ENCODE measurements at regions not wholly inside any gene's neighbourhood (a gene's known extent, or its start where the extent isn't known, plus 50 kb on each side); places are given as distances from the start of the nearest gene placed in this dataset.
A peak's percentile ranks its signal among the peaks of the same experiment; 100 is the strongest.

GRCh38 chr1:11594222-11594621 is 60.0 kb downstream of the FBXO2 start:
- H3K4me1 ChIP-seq (replicated peaks; ENCODE audit: insufficient read depth), result no peaks in the 10 kb centered on the region
- H3F3A ChIP-seq (ENCODE audit: insufficient read depth, low read depth), result no peaks in the 10 kb centered on the region
- no peak overlapping the region for H3K4me2 ChIP-seq
- no peak for TF ChIP-seq EZH2 (IDR thresholded peaks at IDR 0.05; ENCODE audit: low read depth)
- TF ChIP-seq CTCF (conservative IDR thresholded peaks at IDR 0.05), result peak; percentile 25; the same call in 1 of the 2 replicates
- intact Hi-C loops (cut with micrococcal nuclease; ENCODE audit: unreplicated experiment), result no loop called here
- POLR2A ChIA-PET (ENCODE audit: unreplicated experiment), result interaction anchor here (0.5 kb wide), 1 partner anchor 130 kb away, joined by 3 read pairs; no protein-coding TSS in a partner anchor
- no TSS peak for BruUV-seq (replicated peaks)
- H2AFZ ChIP-seq, result no peak overlapping the region
- H3K27me3 ChIP-seq (ENCODE audit: insufficient read depth, low read depth), result peaks cover 61% of the 10 kb centered on the region
- CTCF ChIA-PET, result no interaction called here
- H3K4me3 ChIP-seq, result no peak overlapping the region
- H4K20me1 ChIP-seq (ENCODE audit: insufficient read depth), result no peaks in the 10 kb centered on the region
- no peaks in the 10 kb centered on the region for H3K9me3 ChIP-seq (ENCODE audit: insufficient read depth, low read depth)
- no peak overlapping the region for H3K27ac ChIP-seq
- no peaks in the 10 kb centered on the region for H3K79me2 ChIP-seq (ENCODE audit: low read depth)
- H3K36me3 ChIP-seq (ENCODE audit: low read depth), result no peaks in the 10 kb centered on the region
- no peaks in the 10 kb centered on the region for H3K9me2 ChIP-seq (ENCODE audit: insufficient read depth)
- DNase-seq, result no peak

GRCh38 chr1:11592752-11593151 is 61.5 kb downstream of the FBXO2 start:
- TF ChIP-seq CTCF (conservative IDR thresholded peaks at IDR 0.05), result no peak
- ChIA-PET POLR2A (ENCODE audit: unreplicated experiment) (no interaction called here), CTCF (no interaction called here)
- no peak for DNase-seq
- intact Hi-C loops (cut with micrococcal nuclease; ENCODE audit: unreplicated experiment), result no loop called here
- H3K9me3 ChIP-seq (ENCODE audit: insufficient read depth, low read depth), result no peaks in the 10 kb centered on the region
- H2AFZ ChIP-seq, result no peak overlapping the region
- H3K4me2 ChIP-seq, result no peak overlapping the region
- no peaks in the 10 kb centered on the region for H3K4me1 ChIP-seq (replicated peaks; ENCODE audit: insufficient read depth)
- no peak overlapping the region for H3K27ac ChIP-seq
- no peaks in the 10 kb centered on the region for H3K9me2 ChIP-seq (ENCODE audit: insufficient read depth)
- no peaks in the 10 kb centered on the region for H4K20me1 ChIP-seq (ENCODE audit: insufficient read depth)
- no peaks in the 10 kb centered on the region for H3K79me2 ChIP-seq (ENCODE audit: low read depth)
- peaks cover 66% of the 10 kb centered on the region for H3K27me3 ChIP-seq (ENCODE audit: insufficient read depth, low read depth)
- H3K4me3 ChIP-seq, result no peak overlapping the region
- no peaks in the 10 kb centered on the region for H3K36me3 ChIP-seq (ENCODE audit: low read depth)
- no peaks in the 10 kb centered on the region for H3F3A ChIP-seq (ENCODE audit: insufficient read depth, low read depth)
- no TSS peak for BruUV-seq (replicated peaks)

GRCh38 chr1:11590395-11590794 is 63.8 kb downstream of the FBXO2 start:
- intact Hi-C loops (cut with micrococcal nuclease; ENCODE audit: unreplicated experiment), result no loop called here
- no TSS peak for BruUV-seq (replicated peaks)
- H3K79me2 ChIP-seq (ENCODE audit: low read depth), result no peaks in the 10 kb centered on the region

More at GRCh38 chr1:11590395-11590794, 63.8 kb downstream of the FBXO2 start:
- H3K36me3 ChIP-seq (ENCODE audit: low read depth), result no peaks in the 10 kb centered on the region
- no peaks in the 10 kb centered on the region for H3K9me2 ChIP-seq (ENCODE audit: insufficient read depth)
- no peaks in the 10 kb centered on the region for H3F3A ChIP-seq (ENCODE audit: insufficient read depth, low read depth)
- no peaks in the 10 kb centered on the region for H4K20me1 ChIP-seq (ENCODE audit: insufficient read depth)
- H2AFZ ChIP-seq, result no peak overlapping the region
- POLR2A ChIA-PET (ENCODE audit: unreplicated experiment), result no interaction called here
- DNase-seq, result no peak
- H3K27me3 ChIP-seq (ENCODE audit: insufficient read depth, low read depth), result peaks cover 61% of the 10 kb centered on the region
- H3K4me1 ChIP-seq (replicated peaks; ENCODE audit: insufficient read depth), result no peaks in the 10 kb centered on the region
- H3K4me3 ChIP-seq, result no peak overlapping the region
- CTCF ChIA-PET, result no interaction called here
- no peaks in the 10 kb centered on the region for H3K9me3 ChIP-seq (ENCODE audit: insufficient read depth, low read depth)
- TF ChIP-seq CTCF (conservative IDR thresholded peaks at IDR 0.05) (no peak), EZH2 (IDR thresholded peaks at IDR 0.05; ENCODE audit: low read depth) (no peak)
- no peak overlapping the region for H3K4me2 ChIP-seq
- no peak overlapping the region for H3K27ac ChIP-seq
